ENCODE measurements at regions not wholly inside any gene's neighbourhood (a gene's known extent, or its start where the extent isn't known, plus 50 kb on each side); places are given as distances from the start of the nearest gene placed in this dataset.

GRCh38 chr4:124104628-124105027 lies 607.9 kb downstream of the ANKRD50 start:
- CTCF ChIA-PET: no interaction called here
- POLR2A ChIA-PET: no interaction called here
- TF ChIP-seq SUZ12 (IDR thresholded peaks at IDR 0.05) (no peak), HDGF (IDR thresholded peaks at IDR 0.05; ENCODE audit: borderline replicate concordance) (no peak), TARDBP (IDR thresholded peaks at IDR 0.05) (no peak), NFRKB (IDR thresholded peaks at IDR 0.05) (no peak), ZNF384 (IDR thresholded peaks at IDR 0.05) (no peak)
- DNase-seq (ENCODE audit: extremely low spot score): no peak

- no peak for TF ChIP-seq ZNF384 (IDR thresholded peaks at IDR 0.05)
- ChIA-PET CTCF (interaction anchor here (0.6 kb wide), 1 partner anchor 122 kb away, joined by 3 read pairs; no protein-coding TSS in a partner anchor), POLR2A (no interaction called here)
- DNase-seq (ENCODE audit: extremely low spot score): no peak
Observed at GRCh38 chr4:124105212-124105611, 607.3 kb downstream of the ANKRD50 start.

GRCh38 chr4:124111411-124111810 lies 601.1 kb downstream of the ANKRD50 start:
- DNase-seq (ENCODE audit: extremely low spot score): no peak
- TF ChIP-seq ZNF384 (IDR thresholded peaks at IDR 0.05) (no peak), HDGF (IDR thresholded peaks at IDR 0.05; ENCODE audit: borderline replicate concordance) (no peak), NFRKB (IDR thresholded peaks at IDR 0.05) (no peak), BHLHE40 (IDR thresholded peaks at IDR 0.05; ENCODE audit: borderline replicate concordance) (no peak), TARDBP (IDR thresholded peaks at IDR 0.05) (no peak), FOXA1 (IDR thresholded peaks at IDR 0.05) (no peak), SP1 (IDR thresholded peaks at IDR 0.05) (no peak), FOXM1 (IDR thresholded peaks at IDR 0.05; ENCODE audit: borderline replicate concordance) (no peak), LEF1 (IDR thresholded peaks at IDR 0.05; ENCODE audit: borderline replicate concordance) (no peak), ARNT (IDR thresholded peaks at IDR 0.05) (no peak), SUZ12 (IDR thresholded peaks at IDR 0.05) (no peak), FOXK2 (IDR thresholded peaks at IDR 0.05) (no peak), ELF4 (IDR thresholded peaks at IDR 0.05) (no peak), PKNOX1 (IDR thresholded peaks at IDR 0.05) (no peak), CTBP1 (IDR thresholded peaks at IDR 0.05; ENCODE audit: borderline replicate concordance) (no peak), L3MBTL2 (conservative IDR thresholded peaks at IDR 0.05) (no peak)
- ChIA-PET POLR2A (no interaction called here), CTCF (no interaction called here)

GRCh38 chr4:124111922-124112321 lies 600.6 kb downstream of the ANKRD50 start:
- peak; percentile 40 for DNase-seq (ENCODE audit: extremely low spot score)
- CTCF ChIA-PET: no interaction called here
- POLR2A ChIA-PET: no interaction called here
- TF ChIP-seq SUZ12 (IDR thresholded peaks at IDR 0.05): no peak
- no peak for TF ChIP-seq BHLHE40 (IDR thresholded peaks at IDR 0.05; ENCODE audit: borderline replicate concordance)
- TF ChIP-seq FOXM1 (IDR thresholded peaks at IDR 0.05; ENCODE audit: borderline replicate concordance): no peak
- TF ChIP-seq FOXA1 (IDR thresholded peaks at IDR 0.05): no peak
- no peak for TF ChIP-seq NFRKB (IDR thresholded peaks at IDR 0.05)
- TF ChIP-seq ZNF384 (IDR thresholded peaks at IDR 0.05): no peak
- no peak for TF ChIP-seq ELF4 (IDR thresholded peaks at IDR 0.05)
- TF ChIP-seq ARNT (IDR thresholded peaks at IDR 0.05): no peak
- TF ChIP-seq TARDBP (IDR thresholded peaks at IDR 0.05): no peak
- no peak for TF ChIP-seq SP1 (IDR thresholded peaks at IDR 0.05)
- TF ChIP-seq HDGF (IDR thresholded peaks at IDR 0.05; ENCODE audit: borderline replicate concordance): no peak
- TF ChIP-seq FOXK2 (IDR thresholded peaks at IDR 0.05): no peak
- no peak for TF ChIP-seq CTBP1 (IDR thresholded peaks at IDR 0.05; ENCODE audit: borderline replicate concordance)
- no peak for TF ChIP-seq PKNOX1 (IDR thresholded peaks at IDR 0.05)
- no peak for TF ChIP-seq L3MBTL2 (conservative IDR thresholded peaks at IDR 0.05)
- no peak for TF ChIP-seq LEF1 (IDR thresholded peaks at IDR 0.05; ENCODE audit: borderline replicate concordance)

- TF ChIP-seq BHLHE40 (IDR thresholded peaks at IDR 0.05; ENCODE audit: borderline replicate concordance): no peak
- TF ChIP-seq ZNF384 (IDR thresholded peaks at IDR 0.05): no peak
- no peak for TF ChIP-seq PKNOX1 (IDR thresholded peaks at IDR 0.05)
- TF ChIP-seq HDGF (IDR thresholded peaks at IDR 0.05; ENCODE audit: borderline replicate concordance): no peak
- no peak for TF ChIP-seq SP1 (IDR thresholded peaks at IDR 0.05)
- no peak for TF ChIP-seq ARNT (IDR thresholded peaks at IDR 0.05)
- TF ChIP-seq FOXM1 (IDR thresholded peaks at IDR 0.05; ENCODE audit: borderline replicate concordance): no peak
- no peak for TF ChIP-seq LEF1 (IDR thresholded peaks at IDR 0.05; ENCODE audit: borderline replicate concordance)
- TF ChIP-seq FOXK2 (IDR thresholded peaks at IDR 0.05): no peak
- TF ChIP-seq ELF4 (IDR thresholded peaks at IDR 0.05): no peak
- CTCF ChIA-PET: no interaction called here
Observed at GRCh38 chr4:124118061-124118460, 594.5 kb downstream of the ANKRD50 start.

GRCh38 chr4:124121461-124121971 lies 591.0 kb downstream of the ANKRD50 start:
- ChIA-PET CTCF (no interaction called here), POLR2A (no interaction called here)
- TF ChIP-seq ZNF384 (IDR thresholded peaks at IDR 0.05): no peak
- no peak for TF ChIP-seq FOXA1 (IDR thresholded peaks at IDR 0.05)
- TF ChIP-seq CTBP1 (IDR thresholded peaks at IDR 0.05; ENCODE audit: borderline replicate concordance): no peak
- TF ChIP-seq ELF4 (IDR thresholded peaks at IDR 0.05): no peak
- no peak for TF ChIP-seq PKNOX1 (IDR thresholded peaks at IDR 0.05)
- no peak for TF ChIP-seq SUZ12 (IDR thresholded peaks at IDR 0.05)
- TF ChIP-seq ARNT (IDR thresholded peaks at IDR 0.05): no peak
- TF ChIP-seq SP1 (IDR thresholded peaks at IDR 0.05): no peak
- TF ChIP-seq FOXK2 (IDR thresholded peaks at IDR 0.05): no peak
- TF ChIP-seq FOXM1 (IDR thresholded peaks at IDR 0.05; ENCODE audit: borderline replicate concordance): no peak
- TF ChIP-seq BHLHE40 (IDR thresholded peaks at IDR 0.05; ENCODE audit: borderline replicate concordance): no peak
- TF ChIP-seq L3MBTL2 (conservative IDR thresholded peaks at IDR 0.05): no peak
- TF ChIP-seq TARDBP (IDR thresholded peaks at IDR 0.05): no peak
- no peak for TF ChIP-seq NFRKB (IDR thresholded peaks at IDR 0.05)
- no peak for TF ChIP-seq LEF1 (IDR thresholded peaks at IDR 0.05; ENCODE audit: borderline replicate concordance)
- TF ChIP-seq HDGF (IDR thresholded peaks at IDR 0.05; ENCODE audit: borderline replicate concordance): no peak
- DNase-seq (ENCODE audit: extremely low spot score): no peak

More at GRCh38 chr4:124118061-124118460, 594.5 kb downstream of the ANKRD50 start:
- POLR2A ChIA-PET: no interaction called here
- DNase-seq (ENCODE audit: extremely low spot score): no peak
